ENCODE measurements at regions not wholly inside any gene's neighbourhood (a gene's known extent, or its start where the extent isn't known, plus 50 kb on each side); places are given as distances from the start of the nearest gene placed in this dataset.

DNA sequence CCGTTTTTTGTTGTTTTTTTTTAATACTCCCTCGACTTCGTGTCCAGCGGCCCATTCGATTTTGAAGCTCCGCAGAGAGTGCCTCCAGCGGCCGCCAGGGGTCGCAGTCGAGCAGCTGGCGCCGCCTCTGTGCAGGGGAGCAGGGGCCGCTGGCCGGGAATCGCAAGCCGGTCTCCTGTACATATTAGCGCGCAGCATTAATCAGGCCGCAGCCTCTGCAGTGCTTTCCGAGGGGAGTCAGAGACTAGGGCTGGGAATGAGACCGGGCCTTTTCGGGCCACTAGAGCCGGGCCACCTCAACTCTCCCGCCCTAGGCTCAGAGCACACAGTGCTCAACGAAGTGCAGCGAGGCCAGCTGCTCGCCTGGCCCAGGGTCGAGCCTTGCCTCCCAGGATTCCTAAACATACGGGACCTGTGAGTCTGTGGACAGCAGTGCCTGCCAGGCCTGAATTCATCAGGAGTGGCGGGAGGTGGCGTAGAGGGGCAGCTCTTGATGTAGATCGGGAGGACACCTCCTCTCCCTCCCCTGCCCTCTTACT, 81.8 kb downstream of the EMP1 start:
- peak; percentile 67 for DNase-seq (ENCODE audit: low spot score)
- H3K9me3 ChIP-seq = no peaks in the 10 kb centered on the region
- H3K27ac ChIP-seq = no peak overlapping the region
- no peaks in the 10 kb centered on the region for H3K36me3 ChIP-seq
- no peak overlapping the region for H3K4me3 ChIP-seq
- H3K27me3 ChIP-seq = no peaks in the 10 kb centered on the region
- peaks cover 0 to 10% of the 10 kb centered on the region in 2 donors for H3K4me1 ChIP-seq
- TF ChIP-seq, protein P1, sequence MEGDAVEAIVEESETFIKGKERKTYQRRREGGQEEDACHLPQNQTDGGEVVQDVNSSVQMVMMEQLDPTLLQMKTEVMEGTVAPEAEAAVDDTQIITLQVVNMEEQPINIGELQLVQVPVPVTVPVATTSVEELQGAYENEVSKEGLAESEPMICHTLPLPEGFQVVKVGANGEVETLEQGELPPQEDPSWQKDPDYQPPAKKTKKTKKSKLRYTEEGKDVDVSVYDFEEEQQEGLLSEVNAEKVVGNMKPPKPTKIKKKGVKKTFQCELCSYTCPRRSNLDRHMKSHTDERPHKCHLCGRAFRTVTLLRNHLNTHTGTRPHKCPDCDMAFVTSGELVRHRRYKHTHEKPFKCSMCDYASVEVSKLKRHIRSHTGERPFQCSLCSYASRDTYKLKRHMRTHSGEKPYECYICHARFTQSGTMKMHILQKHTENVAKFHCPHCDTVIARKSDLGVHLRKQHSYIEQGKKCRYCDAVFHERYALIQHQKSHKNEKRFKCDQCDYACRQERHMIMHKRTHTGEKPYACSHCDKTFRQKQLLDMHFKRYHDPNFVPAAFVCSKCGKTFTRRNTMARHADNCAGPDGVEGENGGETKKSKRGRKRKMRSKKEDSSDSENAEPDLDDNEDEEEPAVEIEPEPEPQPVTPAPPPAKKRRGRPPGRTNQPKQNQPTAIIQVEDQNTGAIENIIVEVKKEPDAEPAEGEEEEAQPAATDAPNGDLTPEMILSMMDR (IDR thresholded peaks at IDR 0.05) = peak; percentile 97 to 100

DNA sequence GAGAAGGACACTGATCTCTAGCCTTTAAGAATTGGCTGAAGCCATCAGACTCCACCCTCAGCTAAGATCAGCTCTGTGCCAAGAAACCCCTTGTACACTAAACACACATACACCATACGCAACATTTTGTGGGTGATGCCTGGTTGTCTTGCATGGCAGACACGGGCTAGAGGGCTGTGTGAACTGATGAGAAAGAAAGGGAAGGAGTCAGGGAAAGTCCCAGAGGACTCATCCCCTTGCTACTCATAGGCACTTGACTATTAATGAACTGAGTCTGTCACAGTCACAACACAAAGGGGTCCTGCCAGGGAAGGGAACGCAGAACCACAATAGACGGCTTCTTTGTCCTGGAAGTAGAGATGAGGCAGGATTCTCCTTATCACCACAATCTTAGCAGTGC, 80.8 kb downstream of the EMP1 start:
- Histone ChIP-seq H3K27ac (no peak overlapping the region), H3K4me1 (peaks cover 0 to 10% of the 10 kb centered on the region in 2 donors), H3K27me3 (no peaks in the 10 kb centered on the region), H3K4me3 (no peak overlapping the region), H3K36me3 (no peaks in the 10 kb centered on the region), H3K9me3 (no peaks in the 10 kb centered on the region)
- TF ChIP-seq, protein P1 (IDR thresholded peaks at IDR 0.05) = no peak
- DNase-seq (ENCODE audit: low spot score) = no peak

DNA sequence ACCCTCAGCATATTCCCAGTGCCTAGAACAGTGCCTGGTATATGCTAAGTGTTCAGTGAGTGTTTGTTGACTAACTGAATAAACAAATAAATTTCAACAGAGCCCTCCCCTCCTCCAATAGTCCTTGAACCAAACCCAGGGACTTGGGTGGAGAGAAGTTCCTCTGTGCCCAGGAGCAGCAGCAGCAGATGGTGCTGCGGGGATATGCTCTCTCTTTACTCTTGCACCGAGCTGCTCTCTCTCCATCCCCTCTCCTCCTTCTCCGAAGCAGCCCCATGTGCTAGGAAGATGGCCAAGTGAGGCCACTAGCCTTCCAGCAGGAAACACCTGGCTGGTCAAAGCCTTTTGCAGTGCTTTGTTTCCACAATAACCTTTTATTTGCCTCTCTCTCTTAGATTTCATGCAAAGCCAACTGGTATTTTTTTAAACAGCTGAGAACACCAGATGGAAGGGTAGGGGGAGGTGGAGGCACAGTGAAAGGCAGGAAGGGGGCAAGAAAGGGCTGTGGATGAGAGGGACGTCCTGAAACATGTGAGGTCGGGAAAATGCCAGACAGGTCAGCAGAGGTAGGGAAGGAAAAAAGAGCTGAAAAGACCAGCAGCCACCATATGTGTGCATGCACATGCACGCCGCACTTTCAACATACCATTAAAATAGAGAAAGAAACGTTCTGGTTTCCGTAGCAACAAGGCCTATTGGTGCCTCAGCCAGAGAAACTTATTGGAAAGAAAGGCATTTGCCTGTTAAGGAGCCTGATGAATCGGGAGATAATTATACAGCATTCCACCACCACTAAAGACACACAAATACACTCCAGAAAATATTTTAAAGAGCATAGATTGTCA, 78.9 kb downstream of the EMP1 start:
- Histone ChIP-seq H3K4me1 (peaks cover 0 to 10% of the 10 kb centered on the region in 2 donors), H3K9me3 (no peaks in the 10 kb centered on the region), H3K36me3 (no peaks in the 10 kb centered on the region), H3K27ac (no peak overlapping the region), H3K27me3 (no peaks in the 10 kb centered on the region), H3K4me3 (no peak overlapping the region)
- TF ChIP-seq, protein P1 (IDR thresholded peaks at IDR 0.05) = no peak
- no peak for DNase-seq (ENCODE audit: low spot score)

DNA sequence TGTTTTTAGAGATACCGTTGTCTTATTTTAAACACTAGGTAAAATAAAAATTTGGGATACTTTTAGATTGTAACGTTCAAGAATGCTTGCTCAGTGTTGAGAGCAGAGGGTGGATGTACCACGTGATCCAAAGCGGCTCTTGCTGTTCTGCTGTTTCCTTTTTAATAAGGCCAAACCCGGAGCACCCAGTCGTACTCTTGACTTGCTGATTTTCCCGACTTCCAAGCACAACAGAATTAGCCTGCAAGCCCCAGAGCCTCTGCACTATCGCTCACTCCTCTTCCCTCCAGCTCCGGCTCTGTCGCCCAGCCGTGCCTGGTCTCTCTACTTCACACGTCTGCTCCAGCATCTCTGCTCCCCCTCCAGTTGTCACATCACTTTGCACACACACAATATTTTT, 77.3 kb downstream of the EMP1 start:
- Histone ChIP-seq H3K4me1 (peaks cover 0 to 10% of the 10 kb centered on the region in 2 donors), H3K27me3 (no peaks in the 10 kb centered on the region), H3K4me3 (no peak overlapping the region), H3K27ac (no peak overlapping the region), H3K36me3 (no peaks in the 10 kb centered on the region), H3K9me3 (no peaks in the 10 kb centered on the region)
- no peak for DNase-seq (ENCODE audit: low spot score)
- TF ChIP-seq, protein P1 (IDR thresholded peaks at IDR 0.05) = no peak

DNA sequence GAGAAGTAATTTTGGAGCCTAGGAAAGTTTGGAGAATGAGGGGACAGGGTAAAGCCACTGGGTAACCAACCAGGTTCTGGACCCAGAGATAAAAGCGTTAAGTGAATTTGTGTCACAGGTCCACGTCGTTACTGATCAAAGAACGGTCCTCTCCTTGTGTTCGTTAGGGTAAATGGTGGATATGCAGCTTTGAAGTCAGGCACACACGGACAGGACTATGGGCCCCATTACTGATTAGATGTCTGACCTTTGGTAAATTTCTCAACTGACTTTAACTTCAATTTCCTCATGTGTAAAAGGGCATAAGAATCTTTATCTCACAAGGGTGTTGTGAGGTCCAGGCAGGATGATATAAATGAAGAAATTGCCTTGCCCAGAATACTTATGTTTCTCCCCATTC, 76.6 kb downstream of the EMP1 start:
- no peak overlapping the region for H3K27ac ChIP-seq
- no peaks in the 10 kb centered on the region for H3K27me3 ChIP-seq
- H3K4me1 ChIP-seq = peaks cover 0 to 3% of the 10 kb centered on the region in 2 donors
- H3K9me3 ChIP-seq = no peaks in the 10 kb centered on the region
- TF ChIP-seq, protein P1 (IDR thresholded peaks at IDR 0.05) = no peak
- H3K36me3 ChIP-seq = no peaks in the 10 kb centered on the region
- no peak for DNase-seq (ENCODE audit: low spot score)
- H3K4me3 ChIP-seq = no peak overlapping the region

Data from right atrium auricular region (tissue), 2 donors.